Left renal pelvis (tissue), 4 donors: ENCODE measurements at regions not wholly inside any gene's neighbourhood (a gene's known extent, or its start where the extent isn't known, plus 50 kb on each side); places are given as distances from the start of the nearest gene placed in this dataset.
"Not testable (repeated sequence)": the region's sequence is repeated elsewhere in the genome, so short reads cannot be mapped to it uniquely, and the experiment has no call there.

Experiments used
- DNase-seq, 4 donors: peaks; one replicate each; pipeline ENCODE4 v3.0.0-alpha.2; 2013; ENCODE audit warnings: low read depth in 4 of 4, low spot score in 3 of 4

GRCh38 chr4:126599746-126600145 lies 1033.0 kb upstream of the INTU start:
- DNase-seq, result no peak

- DNase-seq, result no peak
Measured at GRCh38 chr4:126603210-126603609, 1029.5 kb upstream of the INTU start.

GRCh38 chr4:126603825-126604224 lies 1028.9 kb upstream of the INTU start:
- DNase-seq, result no peak

GRCh38 chr4:126604268-126604867 lies 1028.4 kb upstream of the INTU start:
- peak in 1 of 4 donors; percentile 18 for DNase-seq

GRCh38 chr4:126610933-126611332 lies 1021.8 kb upstream of the INTU start:
- no peak for DNase-seq

- no peak for DNase-seq
Measured at GRCh38 chr4:126611900-126612299, 1020.9 kb upstream of the INTU start.

- no peak for DNase-seq
Measured at GRCh38 chr4:126614356-126614855, 1018.4 kb upstream of the INTU start.

- DNase-seq, result no peak
Measured at GRCh38 chr4:126616795-126617194, 1016.0 kb upstream of the INTU start.

GRCh38 chr4:126627255-126627654 lies 1005.5 kb upstream of the INTU start:
- no peak for DNase-seq

- DNase-seq, result no peak
Measured at GRCh38 chr4:126628933-126629332, 1003.8 kb upstream of the INTU start.

GRCh38 chr4:126630230-126630629 lies 1002.5 kb upstream of the INTU start:
- no peak for DNase-seq

GRCh38 chr4:126633306-126633705 lies 999.5 kb upstream of the INTU start:
- no peak for DNase-seq

GRCh38 chr4:126637706-126638105 lies 995.1 kb upstream of the INTU start:
- DNase-seq, result no peak

- no peak for DNase-seq
Measured at GRCh38 chr4:126647320-126647719, 985.4 kb upstream of the INTU start.

GRCh38 chr4:126647756-126648397 lies 984.9 kb upstream of the INTU start:
- DNase-seq, result no peak

- no peak for DNase-seq
Measured at GRCh38 chr4:126658411-126658810, 974.3 kb upstream of the INTU start.

GRCh38 chr4:126661194-126661593 lies 971.6 kb upstream of the INTU start:
- no peak for DNase-seq

- DNase-seq, result no peak
Measured at GRCh38 chr4:126664839-126665238, 967.9 kb upstream of the INTU start.

- not testable (repeated sequence) for DNase-seq
Measured at GRCh38 chr4:126670038-126670437, 962.7 kb upstream of the INTU start.

GRCh38 chr4:126678618-126679017 lies 954.1 kb upstream of the INTU start:
- DNase-seq, result no peak

- no peak for DNase-seq
Measured at GRCh38 chr4:126679303-126679702, 953.5 kb upstream of the INTU start.

- DNase-seq, result no peak
Measured at GRCh38 chr4:126682250-126682649, 950.5 kb upstream of the INTU start.
